GM18519 (cell line): ENCODE measurements at regions not wholly inside any gene's neighbourhood (a gene's known extent, or its start where the extent isn't known, plus 50 kb on each side); places are given as distances from the start of the nearest gene placed in this dataset.

Experiments used
- ATAC-seq: cut with Tn5 transposase; IDR thresholded peaks from one replicate; pipeline ENCODE4 v1.9.1; 2021; ENCODE audit warnings: mild to moderate bottlenecking, moderate library complexity; ENCODE audit not compliant: unreplicated experiment, low FRiP score

DNA sequence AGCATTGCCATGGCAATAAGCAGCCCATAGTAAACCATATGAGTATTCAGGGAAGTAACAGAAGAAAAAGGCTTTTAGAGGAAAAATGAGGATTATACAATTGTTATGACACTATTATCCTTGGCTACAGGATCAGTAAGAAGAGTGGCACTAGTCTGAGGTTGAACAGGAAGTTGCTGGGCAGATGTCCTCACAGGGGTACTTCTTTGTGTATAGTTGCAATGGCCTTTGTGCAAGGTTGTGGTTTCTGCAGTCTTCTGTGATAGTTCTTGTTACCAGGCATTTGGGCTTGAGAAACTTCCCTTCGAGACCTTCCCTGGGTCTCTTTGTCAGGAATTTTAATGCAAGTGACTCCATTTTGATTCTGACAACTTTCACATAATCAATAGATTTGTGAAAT is 100.6 kb upstream of the ATP11B start:
- no peak for ATAC-seq

- no peak for ATAC-seq
Observed at GRCh38 chr3:182693723-182694122, 99.6 kb upstream of the ATP11B start.

GRCh38 chr3:182696916-182697315 is 96.4 kb upstream of the ATP11B start:
- ATAC-seq: no peak

DNA sequence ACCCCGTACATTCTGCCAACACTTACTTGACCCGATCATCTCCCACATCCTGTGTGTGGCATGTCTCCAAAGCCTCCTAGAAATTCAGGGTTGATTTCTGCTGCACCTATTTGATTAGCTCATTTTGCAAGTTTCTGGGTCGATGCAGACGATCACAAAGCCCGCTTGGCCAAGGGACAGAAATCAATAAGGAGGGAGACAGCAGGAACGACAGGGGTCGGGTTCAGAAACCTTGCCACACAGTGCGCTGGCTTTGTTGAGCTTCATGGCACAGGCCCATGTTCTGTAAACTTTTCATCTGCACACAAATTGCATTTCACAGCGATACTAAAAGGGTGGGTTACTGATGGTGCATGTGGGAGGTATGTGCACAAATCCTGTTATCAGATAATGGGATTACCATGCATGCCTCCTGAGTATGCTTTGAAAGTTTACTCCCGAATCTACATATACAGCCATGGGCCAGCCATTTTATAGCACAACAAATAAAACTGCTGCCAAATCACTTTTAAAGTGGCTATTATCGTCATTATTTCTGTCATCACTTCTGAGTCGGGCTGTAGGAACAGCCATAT is 95.9 kb upstream of the ATP11B start:
- ATAC-seq: no peak

DNA sequence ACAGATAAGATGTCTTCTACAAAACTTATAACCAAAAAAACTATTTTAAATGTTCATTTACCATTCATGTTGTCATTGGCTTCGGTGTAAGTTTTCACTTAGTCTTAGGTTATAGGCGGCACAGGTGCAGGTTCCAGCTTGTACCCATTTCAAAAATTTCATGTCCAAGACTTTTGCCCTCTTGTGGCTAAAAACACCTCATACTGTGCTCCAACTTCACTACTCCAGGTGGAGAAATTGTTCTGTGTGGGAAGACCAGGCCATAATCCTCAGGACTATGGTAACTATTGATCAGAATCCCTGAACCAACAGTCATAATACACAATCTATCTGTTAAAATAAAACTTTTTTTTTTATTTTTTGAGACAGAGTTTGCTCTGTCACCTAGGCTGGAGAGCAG is 95.2 kb upstream of the ATP11B start:
- ATAC-seq: no peak

GRCh38 chr3:182699550-182700170 is 93.6 kb upstream of the ATP11B start:
- ATAC-seq: no peak

DNA sequence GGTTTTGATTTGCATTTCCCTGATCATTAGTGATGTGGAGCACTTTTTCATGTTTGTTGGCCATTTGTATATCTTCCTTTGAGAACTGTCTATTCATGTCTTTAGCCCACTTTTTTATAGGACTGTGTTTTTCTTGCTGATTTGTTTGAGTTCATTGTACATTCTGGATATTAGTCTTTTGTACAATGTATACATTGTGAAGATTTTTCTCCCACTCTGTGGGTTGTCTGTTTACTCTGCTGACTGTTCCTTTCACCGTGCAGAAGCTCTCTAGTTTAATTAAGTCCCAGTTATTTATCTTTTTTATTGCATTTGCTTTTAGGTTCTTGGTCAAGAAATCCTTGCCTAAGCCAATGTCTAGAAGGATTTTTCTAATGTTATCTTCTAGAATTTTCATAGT is 91.1 kb upstream of the ATP11B start:
- ATAC-seq: no peak

DNA sequence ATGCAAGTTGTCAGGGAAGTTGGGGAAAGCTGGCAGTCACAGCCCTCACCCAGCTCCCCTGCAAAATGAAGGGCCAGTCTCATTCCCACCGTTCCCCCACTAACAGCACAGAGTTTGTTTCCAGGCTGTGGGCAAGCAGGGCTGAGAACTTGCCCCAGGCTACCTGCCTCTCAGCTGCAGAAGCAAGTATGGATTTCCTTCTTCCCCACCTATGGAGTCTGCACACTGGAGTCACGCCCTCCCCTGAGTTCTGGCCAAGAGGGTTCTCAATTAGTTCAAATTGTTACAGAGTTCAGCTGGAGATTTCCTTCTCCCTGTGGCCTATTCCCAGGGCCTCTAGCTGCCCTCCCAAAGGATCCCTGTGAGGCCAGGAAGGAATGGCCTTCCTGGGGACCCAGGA is 90.1 kb upstream of the ATP11B start:
- ATAC-seq: no peak

GRCh38 chr3:182704926-182705325 is 88.4 kb upstream of the ATP11B start:
- no peak for ATAC-seq

DNA sequence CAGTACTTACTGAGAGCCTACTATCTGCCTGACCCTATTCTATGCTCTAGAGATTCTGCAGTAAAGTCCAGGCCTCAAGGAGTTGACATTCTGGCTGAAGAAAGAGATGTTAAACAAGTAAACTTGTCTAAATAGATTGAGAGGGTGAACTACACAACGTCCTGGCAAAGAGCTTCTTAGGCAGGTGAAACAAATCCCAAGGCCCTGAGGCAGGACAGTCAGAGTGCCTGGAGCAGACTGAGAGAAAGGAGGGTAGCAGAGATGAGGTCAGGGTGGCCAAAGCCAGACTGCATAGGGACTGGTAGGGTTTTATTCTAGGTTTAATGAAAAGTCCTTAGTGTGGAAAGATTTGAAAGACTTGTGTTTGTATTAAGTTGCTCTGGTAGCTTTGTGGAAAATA is 84.5 kb upstream of the ATP11B start:
- no peak for ATAC-seq

- no peak for ATAC-seq
Observed at GRCh38 chr3:182709306-182709705, 84.0 kb upstream of the ATP11B start.

DNA sequence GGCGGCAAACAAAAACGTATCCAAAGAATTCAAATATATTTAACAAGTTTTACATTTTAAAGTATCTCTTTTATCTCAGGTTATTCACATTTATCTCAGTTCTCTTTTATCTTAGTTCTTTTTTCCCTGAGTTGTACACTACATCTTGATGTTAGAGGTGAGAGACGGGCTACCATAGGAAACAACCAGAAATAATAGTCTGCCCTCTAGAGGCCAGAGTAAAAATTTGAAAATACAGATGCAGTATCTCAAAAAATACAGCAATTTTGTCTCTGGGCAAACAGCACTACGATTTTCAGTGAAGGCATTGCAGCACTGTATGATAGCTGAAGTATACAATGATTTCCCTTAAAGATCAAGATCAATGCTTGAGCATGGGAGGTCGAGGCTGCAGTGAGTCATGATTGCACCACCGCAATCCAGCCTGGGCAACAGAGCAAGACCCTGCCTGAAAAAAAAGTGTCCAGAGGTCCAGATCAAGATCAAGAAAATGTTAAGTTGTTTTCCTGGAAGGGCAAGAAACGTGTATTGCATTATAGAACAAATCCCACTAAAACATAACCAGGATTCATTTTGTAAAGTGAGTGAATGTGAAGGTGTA is 82.6 kb upstream of the ATP11B start:
- ATAC-seq: peak; percentile 50

DNA sequence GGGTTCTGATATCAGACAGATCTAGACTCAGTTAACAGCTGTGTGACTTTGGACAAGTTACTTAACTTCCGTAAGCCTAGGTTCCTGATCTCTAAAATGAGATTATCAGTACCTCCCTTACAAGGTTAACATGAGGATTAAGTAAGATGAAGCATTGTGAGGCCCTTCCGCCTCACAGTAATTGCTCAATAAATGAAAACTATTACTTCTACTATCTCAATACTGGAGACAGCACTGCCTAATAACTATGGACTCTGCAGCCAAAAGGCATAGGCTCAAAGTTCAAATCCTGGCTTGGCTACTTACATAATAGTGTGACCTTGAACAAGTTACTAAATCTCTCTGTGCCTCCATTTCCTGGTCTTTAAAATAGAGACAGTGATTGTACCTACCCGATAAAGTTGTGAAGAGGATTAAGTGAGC is 82.0 kb upstream of the ATP11B start:
- ATAC-seq: no peak

DNA sequence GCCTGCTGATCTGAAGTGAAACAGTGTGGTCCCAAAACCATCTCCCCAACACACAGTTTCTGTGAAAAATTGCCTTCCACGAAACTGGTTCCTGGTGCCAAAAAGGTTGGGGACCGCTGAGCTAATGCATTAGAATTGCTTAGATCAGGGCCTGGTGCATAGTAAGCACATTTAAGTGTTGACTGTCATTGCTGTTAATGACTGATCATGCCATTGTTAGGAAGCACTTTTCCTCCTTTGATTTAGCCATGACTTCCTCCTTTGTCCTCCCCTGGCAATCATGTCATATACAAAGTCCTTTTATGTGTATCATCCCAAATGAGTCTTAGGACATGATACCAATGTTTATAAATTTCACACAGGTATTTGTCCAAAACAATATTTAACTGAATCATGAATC is 81.5 kb upstream of the ATP11B start:
- ATAC-seq: no peak

- no peak for ATAC-seq
Observed at GRCh38 chr3:182713111-182713510, 80.2 kb upstream of the ATP11B start.

DNA sequence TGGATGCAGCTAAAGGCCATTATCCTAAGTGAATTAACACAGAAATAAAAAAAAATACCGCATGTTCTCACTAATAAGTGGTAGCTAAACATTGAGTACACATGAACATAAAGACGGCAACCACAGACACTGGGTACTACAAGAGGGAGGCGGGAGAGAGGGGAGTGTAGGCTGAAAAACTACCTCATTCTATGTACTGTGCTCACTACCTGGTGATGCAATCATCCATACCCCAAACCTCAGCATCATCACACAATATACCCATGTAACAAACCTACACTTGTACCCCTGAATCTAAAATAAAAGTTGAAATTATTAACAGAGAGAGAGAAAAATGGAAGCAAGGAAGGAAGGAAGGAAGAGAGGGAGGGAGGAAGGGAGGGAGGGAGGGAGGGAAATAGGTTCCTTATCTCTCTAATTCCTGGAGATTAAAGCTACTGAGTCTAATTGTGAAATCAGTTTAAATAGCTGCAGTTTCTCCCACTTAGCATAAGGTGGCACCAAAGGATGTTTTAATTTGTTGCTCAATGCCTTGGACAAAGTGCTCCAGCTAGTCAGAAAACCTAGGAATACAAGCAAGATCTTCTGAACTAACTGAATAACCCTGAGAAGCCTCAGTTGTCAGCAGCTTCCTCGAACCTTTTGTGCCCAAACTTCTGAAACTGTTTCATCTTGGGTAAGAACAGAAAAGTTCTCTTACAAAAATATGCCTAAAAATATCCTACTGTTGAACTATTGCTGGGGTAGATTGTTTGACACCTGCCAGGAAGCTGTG is 79.4 kb upstream of the ATP11B start:
- ATAC-seq: peak; percentile 39

GRCh38 chr3:182715006-182715405 is 78.3 kb upstream of the ATP11B start:
- no peak for ATAC-seq

- no peak for ATAC-seq
Observed at GRCh38 chr3:182716114-182716688, 77.1 kb upstream of the ATP11B start.

- ATAC-seq: peak; percentile 90
Observed at GRCh38 chr3:182717216-182717615, 76.1 kb upstream of the ATP11B start.

- ATAC-seq: no peak
Observed at GRCh38 chr3:182722907-182723306, 70.4 kb upstream of the ATP11B start.

GRCh38 chr3:182723596-182723995 is 69.7 kb upstream of the ATP11B start:
- ATAC-seq: no peak
